Astrocyte (in vitro differentiated cells and primary cell): ENCODE measurements at regions not wholly inside any gene's neighbourhood (a gene's known extent, or its start where the extent isn't known, plus 50 kb on each side); places are given as distances from the start of the nearest gene placed in this dataset.

Experiments used
- DNase-seq: peaks from one replicate; pipeline ENCODE4 v3.0.0-alpha.2; 2010; ENCODE audit warnings: low read depth
- FAIRE-seq: peaks from 2 replicates; lab custom pipeline; 2011; peaks lifted over from hg19 to GRCh38; lab: Jason Lieb, UNC
- H2AFZ ChIP-seq: 2 replicates; pipeline ENCODE4 v1.6.0; 2012; ENCODE audit warnings: low read depth, low read length, inconsistent platforms
- H3K27ac ChIP-seq: 2 replicates; pipeline ENCODE4 v1.5.1; 2011; ENCODE audit warnings: low read depth, low read length, inconsistent platforms
- H3K27me3 ChIP-seq: 2 replicates; pipeline ENCODE4 v1.6.0; 2011; ENCODE audit warnings: low read length, inconsistent platforms; ENCODE audit not compliant: insufficient read depth
- H3K36me3 ChIP-seq: 2 replicates; pipeline ENCODE4 v1.5.1; 2011; ENCODE audit warnings: low read length, inconsistent platforms; ENCODE audit not compliant: insufficient read depth
- H3K4me1 ChIP-seq: 2 replicates; pipeline ENCODE4 v1.5.1; 2011; ENCODE audit warnings: low read length, inconsistent platforms; ENCODE audit not compliant: insufficient read depth
- H3K4me2 ChIP-seq: 2 replicates; pipeline ENCODE4 v1.6.0; 2012; ENCODE audit warnings: low read length, inconsistent platforms
- H3K4me3 ChIP-seq: 2 replicates; pipeline ENCODE4 v1.5.1; 2011; ENCODE audit warnings: low read depth, mild to moderate bottlenecking, low read length, inconsistent platforms; ENCODE audit not compliant: insufficient read depth
- H3K79me2 ChIP-seq: 2 replicates; pipeline ENCODE4 v1.6.0; 2012; ENCODE audit warnings: mild to moderate bottlenecking, low read length, inconsistent platforms; ENCODE audit not compliant: insufficient read depth
- H3K9ac ChIP-seq: 2 replicates; pipeline ENCODE4 v1.6.0; 2012; ENCODE audit warnings: mild to moderate bottlenecking, low read length, inconsistent platforms
- H3K9me3 ChIP-seq: 2 replicates; pipeline ENCODE4 v1.5.1; 2012; ENCODE audit warnings: low read depth, mild to moderate bottlenecking, low read length, inconsistent platforms; ENCODE audit not compliant: insufficient read depth
- H4K20me1 ChIP-seq: 2 replicates; pipeline ENCODE4 v1.6.0; 2012; ENCODE audit warnings: low read length, inconsistent platforms; ENCODE audit not compliant: insufficient read depth
- H3K27ac Mint-ChIP-seq: one replicate; pipeline ENCODE4 v1.8.0; 2021; ENCODE audit warnings: mild to moderate bottlenecking, mixed read lengths; ENCODE audit not compliant: unreplicated experiment
- H3K27me3 Mint-ChIP-seq: one replicate; pipeline ENCODE4 v1.8.0; 2021; ENCODE audit warnings: low read depth, mixed read lengths; ENCODE audit not compliant: unreplicated experiment
- H3K36me3 Mint-ChIP-seq: one replicate; pipeline ENCODE4 v1.8.0; 2021; ENCODE audit warnings: low read depth, mixed read lengths; ENCODE audit not compliant: unreplicated experiment
- H3K4me1 Mint-ChIP-seq: one replicate; pipeline ENCODE4 v1.8.0; 2021; ENCODE audit warnings: low read depth, mixed read lengths; ENCODE audit not compliant: unreplicated experiment
- H3K4me3 Mint-ChIP-seq: one replicate; pipeline ENCODE4 v1.8.0; 2021; ENCODE audit warnings: mild to moderate bottlenecking, moderate library complexity, mixed read lengths; ENCODE audit not compliant: unreplicated experiment
- H3K9me3 Mint-ChIP-seq: one replicate; pipeline ENCODE4 v1.8.0; 2021; ENCODE audit warnings: mild to moderate bottlenecking, mixed read lengths; ENCODE audit not compliant: unreplicated experiment
- CTCF ChIP-seq: IDR thresholded peaks from 2 replicates; pipeline ENCODE4 v1.5.1; 2011; ENCODE audit warnings: low read depth, mild to moderate bottlenecking, inconsistent platforms, low read length, moderate library complexity; ENCODE audit not compliant: insufficient read depth
- EZH2 ChIP-seq: IDR thresholded peaks from 2 replicates; pipeline ENCODE4 v1.6.1; 2012; ENCODE audit warnings: mild to moderate bottlenecking, low read length, inconsistent platforms; ENCODE audit not compliant: insufficient read depth

GRCh38 chr12:89165703-89166102 lies 186.6 kb downstream of the DUSP6 start:
- DNase-seq: no peak
- H3K36me3 Mint-ChIP-seq: no peaks in the 10 kb centered on the region
- H3K9me3 ChIP-seq: no peaks in the 10 kb centered on the region
- no peaks in the 10 kb centered on the region for H3K27me3 ChIP-seq
- H2AFZ ChIP-seq: no peak overlapping the region
- no peaks in the 10 kb centered on the region for H3K36me3 ChIP-seq
- no peak for FAIRE-seq
- no peaks in the 10 kb centered on the region for H3K4me1 Mint-ChIP-seq
- H3K4me3 ChIP-seq: no peak overlapping the region
- no peaks in the 10 kb centered on the region for H3K27me3 Mint-ChIP-seq
- H3K4me1 ChIP-seq: peaks cover 30% of the 10 kb centered on the region
- H3K27ac ChIP-seq: peak overlapping the region; percentile 58
- no peak overlapping the region for H3K27ac Mint-ChIP-seq
- no peaks in the 10 kb centered on the region for H3K9me3 Mint-ChIP-seq
- TF ChIP-seq EZH2: no peak
- no peak for TF ChIP-seq CTCF
- H3K4me2 ChIP-seq: no peak overlapping the region
- H3K9ac ChIP-seq: no peak overlapping the region
- no peak overlapping the region for H3K4me3 Mint-ChIP-seq
- H4K20me1 ChIP-seq: no peaks in the 10 kb centered on the region
- no peaks in the 10 kb centered on the region for H3K79me2 ChIP-seq

- DNase-seq (no peak), FAIRE-seq (no peak)
- H3K27ac Mint-ChIP-seq: no peak overlapping the region
- Histone ChIP-seq H4K20me1 (no peaks in the 10 kb centered on the region), H3K9me3 (no peaks in the 10 kb centered on the region), H3K27ac (no peak overlapping the region), H3K4me2 (no peak overlapping the region), H2AFZ (no peak overlapping the region), H3K36me3 (no peaks in the 10 kb centered on the region), H3K9ac (no peak overlapping the region), H3K27me3 (no peaks in the 10 kb centered on the region), H3K4me3 (no peak overlapping the region), H3K4me1 (peaks cover 37% of the 10 kb centered on the region), H3K79me2 (no peaks in the 10 kb centered on the region)
- no peaks in the 10 kb centered on the region for H3K27me3 Mint-ChIP-seq
- no peak for TF ChIP-seq EZH2
- TF ChIP-seq CTCF: no peak
- H3K9me3 Mint-ChIP-seq: no peaks in the 10 kb centered on the region
- H3K36me3 Mint-ChIP-seq: no peaks in the 10 kb centered on the region
- no peaks in the 10 kb centered on the region for H3K4me1 Mint-ChIP-seq
- H3K4me3 Mint-ChIP-seq: no peak overlapping the region
Observed at GRCh38 chr12:89163918-89164317, 188.4 kb downstream of the DUSP6 start.

GRCh38 chr12:89162589-89163261 lies 189.6 kb downstream of the DUSP6 start:
- TF ChIP-seq CTCF (no peak), EZH2 (no peak)

More at GRCh38 chr12:89162589-89163261, 189.6 kb downstream of the DUSP6 start:
- H3K4me3 Mint-ChIP-seq: no peak overlapping the region
- Histone ChIP-seq H3K79me2 (no peaks in the 10 kb centered on the region), H3K27ac (peak overlapping the region; percentile 86), H3K9me3 (no peaks in the 10 kb centered on the region), H3K27me3 (no peaks in the 10 kb centered on the region), H4K20me1 (no peaks in the 10 kb centered on the region), H2AFZ (peak overlapping the region; percentile 35), H3K4me2 (peak overlapping the region; percentile 27), H3K4me3 (no peak overlapping the region), H3K36me3 (no peaks in the 10 kb centered on the region), H3K4me1 (peaks cover 37% of the 10 kb centered on the region), H3K9ac (peak overlapping the region; percentile 42)
- no peaks in the 10 kb centered on the region for H3K4me1 Mint-ChIP-seq
- FAIRE-seq (peak; percentile 95), DNase-seq (peak; percentile 98)
- no peaks in the 10 kb centered on the region for H3K27me3 Mint-ChIP-seq
- H3K9me3 Mint-ChIP-seq: no peaks in the 10 kb centered on the region
- H3K27ac Mint-ChIP-seq: no peak overlapping the region
- H3K36me3 Mint-ChIP-seq: no peaks in the 10 kb centered on the region
